A204.1 (cell line): ENCODE measurements at regions not wholly inside any gene's neighbourhood (a gene's known extent, or its start where the extent isn't known, plus 50 kb on each side); places are given as distances from the start of the nearest gene placed in this dataset.
"Not testable (repeated sequence)": the region's sequence is repeated elsewhere in the genome, so short reads cannot be mapped to it uniquely, and the experiment has no call there.

Experiments
- FAIRE-seq: peaks from 2 replicates; lab custom pipeline; 2012; peaks lifted over from hg19 to GRCh38; lab: Jason Lieb, UNC

GRCh38 chr16:63216696-63217423 lies 1180.6 kb upstream of the CDH8 start:
- FAIRE-seq, result no peak

- FAIRE-seq, result no peak
Measured at GRCh38 chr16:63201851-63202250, 1165.6 kb upstream of the CDH8 start.

GRCh38 chr16:63200940-63201339 lies 1164.7 kb upstream of the CDH8 start:
- no peak for FAIRE-seq

GRCh38 chr16:63195336-63195735 lies 1159.1 kb upstream of the CDH8 start:
- FAIRE-seq, result no peak

GRCh38 chr16:63192980-63193379 lies 1156.7 kb upstream of the CDH8 start:
- FAIRE-seq, result no peak

GRCh38 chr16:63188086-63188771 lies 1152.0 kb upstream of the CDH8 start:
- no peak for FAIRE-seq

GRCh38 chr16:63187638-63188037 lies 1151.4 kb upstream of the CDH8 start:
- FAIRE-seq, result no peak

- no peak for FAIRE-seq
Measured at GRCh38 chr16:63185235-63185780, 1149.1 kb upstream of the CDH8 start.

GRCh38 chr16:63183743-63184142 lies 1147.5 kb upstream of the CDH8 start:
- FAIRE-seq, result no peak

GRCh38 chr16:63175313-63175712 lies 1139.1 kb upstream of the CDH8 start:
- FAIRE-seq, result no peak

GRCh38 chr16:63174801-63175200 lies 1138.6 kb upstream of the CDH8 start:
- no peak for FAIRE-seq

GRCh38 chr16:63171545-63171944 lies 1135.3 kb upstream of the CDH8 start:
- FAIRE-seq, result no peak

- FAIRE-seq, result no peak
Measured at GRCh38 chr16:63169100-63169499, 1132.9 kb upstream of the CDH8 start.

GRCh38 chr16:63157818-63158217 lies 1121.6 kb upstream of the CDH8 start:
- FAIRE-seq, result no peak

- no peak for FAIRE-seq
Measured at GRCh38 chr16:63146251-63146650, 1110.0 kb upstream of the CDH8 start.

GRCh38 chr16:63145411-63145810 lies 1109.2 kb upstream of the CDH8 start:
- no peak for FAIRE-seq

- FAIRE-seq, result no peak
Measured at GRCh38 chr16:63135069-63135468, 1098.8 kb upstream of the CDH8 start.

- FAIRE-seq, result no peak
Measured at GRCh38 chr16:63131503-63131902, 1095.3 kb upstream of the CDH8 start.

- FAIRE-seq, result no peak
Measured at GRCh38 chr16:63130942-63131341, 1094.7 kb upstream of the CDH8 start.

GRCh38 chr16:63129411-63130125 lies 1093.3 kb upstream of the CDH8 start:
- no peak for FAIRE-seq

- not testable (repeated sequence) for FAIRE-seq
Measured at GRCh38 chr16:63119905-63120304, 1083.7 kb upstream of the CDH8 start.

GRCh38 chr16:63100082-63100481 lies 1063.8 kb upstream of the CDH8 start:
- FAIRE-seq, result no peak

- FAIRE-seq, result no peak
Measured at GRCh38 chr16:63096857-63097256, 1060.6 kb upstream of the CDH8 start.
